ENCODE measurements at regions not wholly inside any gene's neighbourhood (a gene's known extent, or its start where the extent isn't known, plus 50 kb on each side); places are given as distances from the start of the nearest gene placed in this dataset.

GRCh38 chr14:101186992-101187815, 283.7 kb upstream of the RTL1 start:
- TF ChIP-seq CTCF (IDR thresholded peaks at IDR 0.05), result no peak
- no peak for TF ChIP-seq POLR2A (IDR thresholded peaks at IDR 0.05)
- TF ChIP-seq POLR2AphosphoS5 (IDR thresholded peaks at IDR 0.05), result no peak

Data from prostate gland (tissue), 2 donors.